ENCODE measurements at regions not wholly inside any gene's neighbourhood (a gene's known extent, or its start where the extent isn't known, plus 50 kb on each side); places are given as distances from the start of the nearest gene placed in this dataset.

GRCh38 chr16:55380485-55380884 lies 56.5 kb downstream of the IRX6 start:
- no peaks in the 10 kb centered on the region for H3K27me3 ChIP-seq (ENCODE audit: insufficient read depth, low read length)
- no peak overlapping the region for H3K4me3 ChIP-seq (ENCODE audit: low read length in 2 of 2)
- POLR2A ChIA-PET (ENCODE audit: partially characterized antibody): no interaction called here
- H3K9me3 Mint-ChIP-seq: peaks cover 0 to 1% (median 0%) of the 10 kb centered on the region in 8 donors
- H3K4me3 Mint-ChIP-seq: no peak overlapping the region
- no peak overlapping the region for H3K27ac Mint-ChIP-seq
- H3K27me3 Mint-ChIP-seq: peaks cover 4 to 6% of the 10 kb centered on the region in 2 donors
- H3K36me3 Mint-ChIP-seq: no peaks in the 10 kb centered on the region
- intact Hi-C loops (cut with micrococcal nuclease): no loop called here
- no peaks in the 10 kb centered on the region for H3K36me3 ChIP-seq (ENCODE audit: insufficient read depth, low read length)
- H3K9me3 ChIP-seq (ENCODE audit: control insufficient read depth in 1 of 2, low read length in 2 of 2): no peaks in the 10 kb centered on the region
- no peak overlapping the region for H3K27ac ChIP-seq (ENCODE audit: low read depth, low read length)
- DNase-seq: no peak
- H3K4me1 Mint-ChIP-seq: no peaks in the 10 kb centered on the region
- H3K4me1 ChIP-seq (ENCODE audit: insufficient read depth, low read length): no peaks in the 10 kb centered on the region
- CTCF ChIA-PET (ENCODE audit: partially characterized antibody): no interaction called here

- no peaks in the 10 kb centered on the region for H3K36me3 Mint-ChIP-seq
- no peak for DNase-seq
- Histone ChIP-seq H3K9me3 (ENCODE audit: control insufficient read depth in 1 of 2, low read length in 2 of 2) (no peaks in the 10 kb centered on the region), H3K4me3 (ENCODE audit: low read length in 2 of 2) (no peak overlapping the region), H3K27me3 (ENCODE audit: insufficient read depth, low read length) (no peaks in the 10 kb centered on the region), H3K4me1 (ENCODE audit: insufficient read depth, low read length) (no peaks in the 10 kb centered on the region), H3K27ac (ENCODE audit: low read depth, low read length) (no peak overlapping the region), H3K36me3 (ENCODE audit: insufficient read depth, low read length) (no peaks in the 10 kb centered on the region)
- POLR2A ChIA-PET (ENCODE audit: partially characterized antibody): no interaction called here
- H3K27me3 Mint-ChIP-seq: peaks cover 6% of the 10 kb centered on the region in 2 donors
- no peak overlapping the region for H3K27ac Mint-ChIP-seq
- H3K4me1 Mint-ChIP-seq: no peaks in the 10 kb centered on the region
- intact Hi-C loops (cut with micrococcal nuclease): no loop called here
- H3K9me3 Mint-ChIP-seq: peaks cover 0 to 1% (median 0%) of the 10 kb centered on the region in 8 donors
- CTCF ChIA-PET (ENCODE audit: partially characterized antibody): no interaction called here
- no peak overlapping the region for H3K4me3 Mint-ChIP-seq
These were observed 60.6 kb downstream of the IRX6 start for GRCh38 chr16:55384288-55385247.

- H3K36me3 ChIP-seq (ENCODE audit: insufficient read depth, low read length): no peaks in the 10 kb centered on the region
- no peaks in the 10 kb centered on the region for H3K36me3 Mint-ChIP-seq
- H3K4me3 ChIP-seq (ENCODE audit: low read length in 2 of 2): no peak overlapping the region
- no peak overlapping the region for H3K4me3 Mint-ChIP-seq
- no peaks in the 10 kb centered on the region for H3K27me3 ChIP-seq (ENCODE audit: insufficient read depth, low read length)
- no peaks in the 10 kb centered on the region for H3K4me1 Mint-ChIP-seq
- no peaks in the 10 kb centered on the region for H3K9me3 ChIP-seq (ENCODE audit: control insufficient read depth in 1 of 2, low read length in 2 of 2)
- POLR2A ChIA-PET (ENCODE audit: partially characterized antibody): no interaction called here
- DNase-seq: no peak
- H3K9me3 Mint-ChIP-seq: no peaks in the 10 kb centered on the region
- no peak overlapping the region for H3K27ac ChIP-seq (ENCODE audit: low read depth, low read length)
- intact Hi-C loops (cut with micrococcal nuclease): no loop called here
- no peaks in the 10 kb centered on the region for H3K4me1 ChIP-seq (ENCODE audit: insufficient read depth, low read length)
- no peak overlapping the region for H3K27ac Mint-ChIP-seq
- CTCF ChIA-PET (ENCODE audit: partially characterized antibody): no interaction called here
- H3K27me3 Mint-ChIP-seq: peaks cover 4 to 6% of the 10 kb centered on the region in 2 donors
These were observed 61.4 kb downstream of the IRX6 start for GRCh38 chr16:55385359-55385758.

GRCh38 chr16:55386534-55387296 lies 62.7 kb downstream of the IRX6 start:
- CTCF ChIA-PET (ENCODE audit: partially characterized antibody): no interaction called here

GRCh38 chr16:55388131-55388862 lies 64.3 kb downstream of the IRX6 start:
- peaks cover 0 to 2% (median 0%) of the 10 kb centered on the region in 8 donors for H3K9me3 Mint-ChIP-seq
- CTCF ChIA-PET (ENCODE audit: partially characterized antibody): no interaction called here
- no peak for DNase-seq
- H3K27ac ChIP-seq (ENCODE audit: low read depth, low read length): no peak overlapping the region
- no peaks in the 10 kb centered on the region for H3K9me3 ChIP-seq (ENCODE audit: control insufficient read depth in 1 of 2, low read length in 2 of 2)
- H3K27me3 ChIP-seq (ENCODE audit: insufficient read depth, low read length): no peaks in the 10 kb centered on the region
- no peak overlapping the region for H3K4me3 Mint-ChIP-seq
- intact Hi-C loops (cut with micrococcal nuclease): no loop called here
- H3K4me1 Mint-ChIP-seq: no peaks in the 10 kb centered on the region
- no peak overlapping the region for H3K4me3 ChIP-seq (ENCODE audit: low read length in 2 of 2)
- H3K36me3 ChIP-seq (ENCODE audit: insufficient read depth, low read length): no peaks in the 10 kb centered on the region
- POLR2A ChIA-PET (ENCODE audit: partially characterized antibody): no interaction called here
- H3K4me1 ChIP-seq (ENCODE audit: insufficient read depth, low read length): no peaks in the 10 kb centered on the region
- no peak overlapping the region for H3K27ac Mint-ChIP-seq
- no peaks in the 10 kb centered on the region for H3K36me3 Mint-ChIP-seq
- peaks cover 0 to 5% of the 10 kb centered on the region in 2 donors for H3K27me3 Mint-ChIP-seq

More at GRCh38 chr16:55386534-55387296, 62.7 kb downstream of the IRX6 start:
- Histone ChIP-seq H3K27ac (ENCODE audit: low read depth, low read length) (no peak overlapping the region), H3K4me1 (ENCODE audit: insufficient read depth, low read length) (no peaks in the 10 kb centered on the region), H3K4me3 (ENCODE audit: low read length in 2 of 2) (no peak overlapping the region), H3K36me3 (ENCODE audit: insufficient read depth, low read length) (no peaks in the 10 kb centered on the region), H3K27me3 (ENCODE audit: insufficient read depth, low read length) (no peaks in the 10 kb centered on the region), H3K9me3 (ENCODE audit: control insufficient read depth in 1 of 2, low read length in 2 of 2) (no peaks in the 10 kb centered on the region)
- no peak overlapping the region for H3K27ac Mint-ChIP-seq
- H3K4me3 Mint-ChIP-seq: no peak overlapping the region
- H3K27me3 Mint-ChIP-seq: peaks cover 2 to 5% of the 10 kb centered on the region in 2 donors
- POLR2A ChIA-PET (ENCODE audit: partially characterized antibody): no interaction called here
- DNase-seq: no peak
- intact Hi-C loops (cut with micrococcal nuclease): no loop called here
- no peaks in the 10 kb centered on the region for H3K9me3 Mint-ChIP-seq
- no peaks in the 10 kb centered on the region for H3K36me3 Mint-ChIP-seq
- H3K4me1 Mint-ChIP-seq: no peaks in the 10 kb centered on the region

- H3K27ac ChIP-seq (ENCODE audit: low read depth, low read length): no peak overlapping the region
- no peaks in the 10 kb centered on the region for H3K4me1 ChIP-seq (ENCODE audit: insufficient read depth, low read length)
- ChIA-PET POLR2A (ENCODE audit: partially characterized antibody) (no interaction called here), CTCF (ENCODE audit: partially characterized antibody) (no interaction called here)
- Mint-ChIP-seq H3K4me1 (no peaks in the 10 kb centered on the region), H3K27ac (no peak overlapping the region), H3K27me3 (peaks cover 0 to 5% of the 10 kb centered on the region in 2 donors), H3K36me3 (no peaks in the 10 kb centered on the region), H3K4me3 (no peak overlapping the region), H3K9me3 (peaks cover 0 to 2% (median 0%) of the 10 kb centered on the region in 8 donors)
- no peaks in the 10 kb centered on the region for H3K9me3 ChIP-seq (ENCODE audit: control insufficient read depth in 1 of 2, low read length in 2 of 2)
- intact Hi-C loops (cut with micrococcal nuclease): no loop called here
- H3K27me3 ChIP-seq (ENCODE audit: insufficient read depth, low read length): no peaks in the 10 kb centered on the region
- no peak for DNase-seq
- no peaks in the 10 kb centered on the region for H3K36me3 ChIP-seq (ENCODE audit: insufficient read depth, low read length)
- no peak overlapping the region for H3K4me3 ChIP-seq (ENCODE audit: low read length in 2 of 2)
These were observed 65.5 kb downstream of the IRX6 start for GRCh38 chr16:55389426-55390073.

Measured in CD4-positive, alpha-beta memory T cell (primary cell).